A549 (cell line): ENCODE measurements at regions not wholly inside any gene's neighbourhood (a gene's known extent, or its start where the extent isn't known, plus 50 kb on each side); places are given as distances from the start of the nearest gene placed in this dataset.

Experiments
- ATAC-seq, 2 experiments: fragments of 200-7000 bp in 1 of 2; fragments of >200 bp in 1 of 2; cut with Nextera tagmentation in 1 of 2; cut with Tn5 transposase in 1 of 2; 3 replicates each; pipeline versions ENCODE4 v1.8.0 to v1.9.1; 2018 to 2020; ENCODE audit warnings: mild to moderate bottlenecking in 1 of 2, moderate library complexity in 1 of 2
- CTCF ChIA-PET: fragments of 300-600 bp; sonication (Branson Sonifier 250); formaldehyde crosslinking; extraction: SDS; loops from one replicate; lab custom pipeline; 2021; ENCODE audit warnings: antibody characterized with exemption, inconsistent platforms; lab: Yijun Ruan, JAX
- POLR2A ChIA-PET: fragments of 350-600 bp; formaldehyde crosslinking; extraction: SDS; loops from one replicate; lab custom pipeline; 2021; ENCODE audit warnings: antibody characterized with exemption, inconsistent platforms; lab: Yijun Ruan, JAX
- DNase-seq, 2 experiments: peaks; one replicate each; pipeline versions ENCODE4 v3.0.0 to v3.0.0-alpha.2; 2011 to 2016; ENCODE audit warnings: low read depth in 1 of 2, low spot score in 1 of 2
- FAIRE-seq: peaks from 2 replicates; lab custom pipeline; 2011; peaks lifted over from hg19 to GRCh38; lab: Jason Lieb, UNC
- H3K27ac ChIP-seq, 2 experiments: fragments of >200 bp; sonication (Bioruptor Twin); formaldehyde crosslinking; 3 replicates each; pipeline ENCODE4 v1.5.1; 2016 to 2017
- H3K4me1 ChIP-seq: fragments of >200 bp; sonication (Bioruptor Twin); formaldehyde crosslinking; 3 replicates; pipeline ENCODE4 v1.6.1; 2016
- H3K4me2 ChIP-seq: fragments of >200 bp; sonication (Bioruptor Twin); formaldehyde crosslinking; 3 replicates; pipeline ENCODE4 v1.6.1; 2016
- H3K4me3 ChIP-seq: fragments of >200 bp; sonication (Bioruptor Twin); formaldehyde crosslinking; 3 replicates; pipeline ENCODE4 v1.5.1; 2016
- H3K9me3 ChIP-seq: fragments of >200 bp; sonication (Bioruptor Twin); formaldehyde crosslinking; 3 replicates; pipeline ENCODE4 v1.6.1; 2016
- CBX2 ChIP-seq: fragments of 200-600 bp; sonication (generic); IDR thresholded peaks from 2 replicates; pipeline ENCODE4 v1.6.1; 2016; ENCODE audit warnings: low read depth, mild to moderate bottlenecking, borderline replicate concordance
- CEBPB ChIP-seq, 2 experiments: fragments of >200 bp in 1 of 2; sonication (Bioruptor Twin) in 1 of 2; formaldehyde crosslinking in 1 of 2; IDR thresholded peaks; 2 replicates each; pipeline ENCODE4 v1.6.1; 2012 to 2016
- EP300 ChIP-seq, 2 experiments: fragments of >200 bp; sonication (Bioruptor Twin); formaldehyde crosslinking; IDR thresholded peaks; 2 replicates in 1 of 2; 3 replicates in 1 of 2; pipeline ENCODE4 v1.6.1; 2016 to 2017
- GATA3 ChIP-seq: IDR thresholded peaks from 2 replicates; pipeline ENCODE4 v1.6.1; 2012; ENCODE audit warnings: borderline replicate concordance
- HDAC2 ChIP-seq: fragments of 200-600 bp; sonication (generic); IDR thresholded peaks from 2 replicates; pipeline ENCODE4 v1.6.1; 2016
- HEYL ChIP-seq: fragments of 250-450 bp; sonication (Bioruptor Pico); IDR thresholded peaks from 2 replicates; pipeline ENCODE4 v1.8.0; 2021; ENCODE audit warnings: mild to moderate bottlenecking, moderate library complexity
- HOXB13 ChIP-seq: fragments of 250-450 bp; sonication (Bioruptor Pico); IDR thresholded peaks from 2 replicates; pipeline ENCODE4 v1.5.0; 2020; ENCODE audit warnings: low read depth, mild to moderate bottlenecking, moderate library complexity
- JUNB ChIP-seq: fragments of >200 bp; sonication (Bioruptor Twin); formaldehyde crosslinking; IDR thresholded peaks from 2 replicates; pipeline ENCODE4 v1.6.1; 2016
- KDM1A ChIP-seq: fragments of 200-600 bp; sonication (generic); IDR thresholded peaks from 2 replicates; pipeline ENCODE4 v1.6.1; 2016; ENCODE audit warnings: low read depth, mild to moderate bottlenecking
- KDM5A ChIP-seq: fragments of 200-600 bp; sonication (generic); IDR thresholded peaks from 2 replicates; pipeline ENCODE4 v1.6.1; 2016; ENCODE audit warnings: antibody characterized with exemption, mild to moderate bottlenecking
- MAFK ChIP-seq: fragments of 450-650 bp; IDR thresholded peaks from 2 replicates; pipeline ENCODE4 v1.6.1; 2014; ENCODE audit not compliant: partially characterized antibody
- MYC ChIP-seq: IDR thresholded peaks from 2 replicates; pipeline ENCODE4 v1.6.1; 2012; ENCODE audit warnings: mild to moderate bottlenecking, inconsistent platforms, low read length, improper control_type of control experiment, borderline replicate concordance
- PHF8 ChIP-seq: fragments of 200-600 bp; sonication (generic); IDR thresholded peaks from 2 replicates; pipeline ENCODE4 v1.6.1; 2016; ENCODE audit warnings: low read depth, mild to moderate bottlenecking, antibody characterized with exemption, moderate library complexity, borderline replicate concordance
- POLR2AphosphoS2 ChIP-seq: conservative IDR thresholded peaks from 2 replicates; pipeline ENCODE4 v1.6.1; 2012; ENCODE audit warnings: low read length, improper control_type of control experiment, inconsistent platforms
- RCOR1 ChIP-seq: fragments of 150-350 bp; IDR thresholded peaks from 2 replicates; pipeline ENCODE4 v1.6.1; 2014; ENCODE audit warnings: antibody characterized with exemption, low read length, low read depth
- RFX5 ChIP-seq: fragments of 450-650 bp; IDR thresholded peaks from 2 replicates; pipeline ENCODE4 v1.7.1; 2014; ENCODE audit warnings: antibody characterized with exemption, mild to moderate bottlenecking, moderate library complexity
- RNF2 ChIP-seq: fragments of 200-600 bp; sonication (generic); IDR thresholded peaks from 2 replicates; pipeline ENCODE4 v1.6.1; 2016; ENCODE audit warnings: low read depth, mild to moderate bottlenecking, antibody characterized with exemption, moderate library complexity, borderline replicate concordance
- SMC3 ChIP-seq: fragments of >200 bp; sonication (Bioruptor Twin); formaldehyde crosslinking; IDR thresholded peaks from 3 replicates; pipeline ENCODE4 v1.6.1; 2018; ENCODE audit warnings: inconsistent platforms
- SREBF2 ChIP-seq: fragments of 450-650 bp; IDR thresholded peaks from 2 replicates; pipeline ENCODE4 v1.6.1; 2014; ENCODE audit warnings: mild to moderate bottlenecking, moderate library complexity
- ZC3H11A ChIP-seq: fragments of 450-650 bp; IDR thresholded peaks from 2 replicates; pipeline ENCODE4 v1.6.1; 2014; ENCODE audit warnings: antibody characterized with exemption, mild to moderate bottlenecking
- ZFP36 ChIP-seq: fragments of 450-650 bp; IDR thresholded peaks from 2 replicates; pipeline ENCODE4 v1.6.1; 2014; ENCODE audit warnings: borderline replicate concordance; ENCODE audit not compliant: partially characterized antibody
- WGBS: methylation state at CpG from one replicate; pipeline ENCODE4 v1.1.6; 2017; ENCODE audit errors: missing lambda C conversion rate; 5-methylcytosine and 5-hydroxymethylcytosine counted together
- TF ChIP-seq, protein P1 (sequence below): fragments of 200-600 bp; sonication (generic); IDR thresholded peaks from 2 replicates; pipeline ENCODE4 v1.6.1; 2016; ENCODE audit warnings: antibody characterized with exemption, mild to moderate bottlenecking, moderate library complexity
- TF ChIP-seq, protein P2 (sequence below): IDR thresholded peaks from 2 replicates; pipeline ENCODE4 v1.6.1; 2012
- TF ChIP-seq, protein P3 (sequence below): fragments of 450-650 bp; IDR thresholded peaks from 2 replicates; pipeline ENCODE4 v1.6.1; 2014; ENCODE audit warnings: antibody characterized with exemption
- TF ChIP-seq, protein P4 (sequence below): fragments of 250-450 bp; sonication (Bioruptor Pico); IDR thresholded peaks from 2 replicates; pipeline ENCODE4 v1.5.0; 2021; ENCODE audit warnings: mild to moderate bottlenecking, moderate library complexity, borderline replicate concordance
- TF ChIP-seq, protein P5 (sequence below): fragments of >200 bp; sonication (Bioruptor Twin); formaldehyde crosslinking; IDR thresholded peaks from 2 replicates; pipeline ENCODE4 v1.6.1; 2016

DNA sequence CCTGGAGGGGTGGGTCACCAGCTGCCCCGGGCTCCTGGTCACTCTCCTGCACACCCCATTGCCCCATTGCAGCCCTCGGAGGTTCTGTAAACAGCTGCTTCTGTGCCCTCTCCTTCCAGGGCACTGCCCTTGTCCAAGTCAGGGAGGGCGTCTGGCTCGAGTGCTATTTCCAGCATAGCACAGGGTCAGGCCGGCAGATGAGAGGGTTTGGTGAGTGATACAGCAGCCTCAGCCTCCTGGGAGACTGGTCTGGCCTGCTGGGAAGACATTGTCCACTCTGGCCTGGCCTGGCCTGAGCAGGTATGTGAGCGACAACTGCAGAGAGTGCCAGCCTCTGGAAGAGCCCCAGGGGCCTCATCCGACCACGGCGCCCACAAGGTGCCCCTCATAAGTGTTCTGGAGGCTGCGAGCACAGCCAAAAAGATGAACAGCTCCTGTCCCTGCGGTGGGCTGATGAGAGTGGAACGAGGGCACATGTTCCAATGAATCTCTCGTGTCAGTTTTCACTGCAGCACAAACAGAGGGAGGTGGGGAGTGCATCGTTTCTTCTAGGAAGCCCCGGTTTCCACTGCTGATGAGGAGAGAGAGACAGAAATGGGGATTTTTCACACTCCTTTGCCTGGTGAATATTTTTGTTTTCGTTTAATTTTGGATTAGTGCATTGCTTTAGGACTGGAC is 105.8 kb upstream of the SDK2 start:
- WGBS = 66% methylated on average over 16 of the region's 16 CpGs

DNA sequence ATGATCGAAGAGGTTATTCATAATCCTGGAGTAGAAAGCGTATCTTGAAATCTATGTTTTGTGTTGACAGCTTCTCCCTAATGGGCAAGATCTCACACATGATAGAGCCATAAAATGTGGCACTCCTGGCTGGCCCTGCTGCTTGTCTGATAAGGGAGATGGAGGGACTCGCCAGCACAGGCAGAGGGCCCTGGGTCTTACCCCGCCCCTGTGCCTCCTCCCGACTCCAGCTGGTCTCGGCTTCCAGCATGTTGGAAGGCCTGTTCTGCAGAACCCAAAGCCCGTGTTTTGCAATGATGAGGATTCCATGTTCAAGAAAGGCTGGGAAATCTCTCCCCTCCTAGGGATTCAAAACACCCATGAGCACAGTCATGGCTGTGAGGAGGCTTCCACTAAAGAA is 106.7 kb upstream of the SDK2 start:
- no peak for TF ChIP-seq ZFP36
- TF ChIP-seq POLR2AphosphoS2 = no peak
- TF ChIP-seq, protein P1, sequence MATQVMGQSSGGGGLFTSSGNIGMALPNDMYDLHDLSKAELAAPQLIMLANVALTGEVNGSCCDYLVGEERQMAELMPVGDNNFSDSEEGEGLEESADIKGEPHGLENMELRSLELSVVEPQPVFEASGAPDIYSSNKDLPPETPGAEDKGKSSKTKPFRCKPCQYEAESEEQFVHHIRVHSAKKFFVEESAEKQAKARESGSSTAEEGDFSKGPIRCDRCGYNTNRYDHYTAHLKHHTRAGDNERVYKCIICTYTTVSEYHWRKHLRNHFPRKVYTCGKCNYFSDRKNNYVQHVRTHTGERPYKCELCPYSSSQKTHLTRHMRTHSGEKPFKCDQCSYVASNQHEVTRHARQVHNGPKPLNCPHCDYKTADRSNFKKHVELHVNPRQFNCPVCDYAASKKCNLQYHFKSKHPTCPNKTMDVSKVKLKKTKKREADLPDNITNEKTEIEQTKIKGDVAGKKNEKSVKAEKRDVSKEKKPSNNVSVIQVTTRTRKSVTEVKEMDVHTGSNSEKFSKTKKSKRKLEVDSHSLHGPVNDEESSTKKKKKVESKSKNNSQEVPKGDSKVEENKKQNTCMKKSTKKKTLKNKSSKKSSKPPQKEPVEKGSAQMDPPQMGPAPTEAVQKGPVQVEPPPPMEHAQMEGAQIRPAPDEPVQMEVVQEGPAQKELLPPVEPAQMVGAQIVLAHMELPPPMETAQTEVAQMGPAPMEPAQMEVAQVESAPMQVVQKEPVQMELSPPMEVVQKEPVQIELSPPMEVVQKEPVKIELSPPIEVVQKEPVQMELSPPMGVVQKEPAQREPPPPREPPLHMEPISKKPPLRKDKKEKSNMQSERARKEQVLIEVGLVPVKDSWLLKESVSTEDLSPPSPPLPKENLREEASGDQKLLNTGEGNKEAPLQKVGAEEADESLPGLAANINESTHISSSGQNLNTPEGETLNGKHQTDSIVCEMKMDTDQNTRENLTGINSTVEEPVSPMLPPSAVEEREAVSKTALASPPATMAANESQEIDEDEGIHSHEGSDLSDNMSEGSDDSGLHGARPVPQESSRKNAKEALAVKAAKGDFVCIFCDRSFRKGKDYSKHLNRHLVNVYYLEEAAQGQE = no peak
- no peak for TF ChIP-seq RCOR1
- no peak for TF ChIP-seq GATA3
- TF ChIP-seq, protein P2, sequence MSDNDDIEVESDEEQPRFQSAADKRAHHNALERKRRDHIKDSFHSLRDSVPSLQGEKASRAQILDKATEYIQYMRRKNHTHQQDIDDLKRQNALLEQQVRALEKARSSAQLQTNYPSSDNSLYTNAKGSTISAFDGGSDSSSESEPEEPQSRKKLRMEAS = no peak
- no peak for TF ChIP-seq MYC
- TF ChIP-seq RNF2 = no peak
- TF ChIP-seq SMC3 = no peak
- no peak for TF ChIP-seq CBX2
- TF ChIP-seq KDM1A = no peak
- TF ChIP-seq, protein P3, sequence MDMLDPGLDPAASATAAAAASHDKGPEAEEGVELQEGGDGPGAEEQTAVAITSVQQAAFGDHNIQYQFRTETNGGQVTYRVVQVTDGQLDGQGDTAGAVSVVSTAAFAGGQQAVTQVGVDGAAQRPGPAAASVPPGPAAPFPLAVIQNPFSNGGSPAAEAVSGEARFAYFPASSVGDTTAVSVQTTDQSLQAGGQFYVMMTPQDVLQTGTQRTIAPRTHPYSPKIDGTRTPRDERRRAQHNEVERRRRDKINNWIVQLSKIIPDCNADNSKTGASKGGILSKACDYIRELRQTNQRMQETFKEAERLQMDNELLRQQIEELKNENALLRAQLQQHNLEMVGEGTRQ = no peak
- TF ChIP-seq HOXB13 (CRISPR knock-in tag) = no peak
- TF ChIP-seq, protein P4, sequence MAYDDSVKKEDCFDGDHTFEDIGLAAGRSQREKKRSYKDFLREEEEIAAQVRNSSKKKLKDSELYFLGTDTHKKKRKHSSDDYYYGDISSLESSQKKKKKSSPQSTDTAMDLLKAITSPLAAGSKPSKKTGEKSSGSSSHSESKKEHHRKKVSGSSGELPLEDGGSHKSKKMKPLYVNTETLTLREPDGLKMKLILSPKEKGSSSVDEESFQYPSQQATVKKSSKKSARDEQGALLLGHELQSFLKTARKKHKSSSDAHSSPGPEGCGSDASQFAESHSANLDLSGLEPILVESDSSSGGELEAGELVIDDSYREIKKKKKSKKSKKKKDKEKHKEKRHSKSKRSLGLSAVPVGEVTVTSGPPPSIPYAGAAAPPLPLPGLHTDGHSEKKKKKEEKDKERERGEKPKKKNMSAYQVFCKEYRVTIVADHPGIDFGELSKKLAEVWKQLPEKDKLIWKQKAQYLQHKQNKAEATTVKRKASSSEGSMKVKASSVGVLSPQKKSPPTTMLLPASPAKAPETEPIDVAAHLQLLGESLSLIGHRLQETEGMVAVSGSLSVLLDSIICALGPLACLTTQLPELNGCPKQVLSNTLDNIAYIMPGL = no peak
- no peak for TF ChIP-seq PHF8
- no peak for TF ChIP-seq CEBPB (IDR thresholded peaks at IDR 0.05)
- no peak for TF ChIP-seq EP300 (IDR thresholded peaks at IDR 0.05)
- no peak for TF ChIP-seq HDAC2
- ATAC-seq (no peak), FAIRE-seq (no peak), DNase-seq (no peak)
- 61% methylated on average over 7 of the region's 7 CpGs for WGBS
- no peak overlapping the region for H3K27ac ChIP-seq
- ChIA-PET CTCF (interaction anchor here (0.6 to 1.1 kb wide), 2 partner anchors 11 to 124 kb away, joined by 3 to 4 read pairs; no protein-coding TSS in a partner anchor), POLR2A (no interaction called here)
- H3K9me3 ChIP-seq = no peaks in the 10 kb centered on the region
- H3K4me2 ChIP-seq = no peak overlapping the region
- 0 out of 3 replicates have a peak, but pooled peaks cover 2% of the 10 kb centered on the region for H3K4me1 ChIP-seq
- H3K4me3 ChIP-seq = no peak overlapping the region

More for the DNA sequence above, 105.8 kb upstream of the SDK2 start:
- DNase-seq (no peak), ATAC-seq (no peak), FAIRE-seq (no peak)
- ChIA-PET CTCF (interaction anchor here (0.8 to 1.1 kb wide), 3 partner anchors 10 to 107 kb away, joined by 3 to 4 read pairs (median 4); no protein-coding TSS in a partner anchor), POLR2A (no interaction called here)
- H3K4me3 ChIP-seq = no peak overlapping the region
- TF ChIP-seq RNF2 (no peak), CEBPB (IDR thresholded peaks at IDR 0.05) (no peak), ZC3H11A (no peak), EP300 (IDR thresholded peaks at IDR 0.05) (no peak), JUNB (no peak), MAFK (no peak), RFX5 (no peak), SREBF2 (no peak), MYC (no peak), HEYL (CRISPR knock-in tag) (no peak), KDM5A (no peak)
- TF ChIP-seq, protein P3 = no peak
- TF ChIP-seq, protein P2 = no peak
- TF ChIP-seq, protein P5, sequence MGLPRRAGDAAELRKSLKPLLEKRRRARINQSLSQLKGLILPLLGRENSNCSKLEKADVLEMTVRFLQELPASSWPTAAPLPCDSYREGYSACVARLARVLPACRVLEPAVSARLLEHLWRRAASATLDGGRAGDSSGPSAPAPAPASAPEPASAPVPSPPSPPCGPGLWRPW = no peak
- TF ChIP-seq, protein P4 = no peak
- H3K4me2 ChIP-seq = no peak overlapping the region
- 0 out of 3 replicates have a peak, but pooled peaks cover 2% of the 10 kb centered on the region for H3K4me1 ChIP-seq
- no peaks in the 10 kb centered on the region for H3K9me3 ChIP-seq
- no peak overlapping the region for H3K27ac ChIP-seq
